ENCODE measurements at regions not wholly inside any gene's neighbourhood (a gene's known extent, or its start where the extent isn't known, plus 50 kb on each side); places are given as distances from the start of the nearest gene placed in this dataset.

DNA sequence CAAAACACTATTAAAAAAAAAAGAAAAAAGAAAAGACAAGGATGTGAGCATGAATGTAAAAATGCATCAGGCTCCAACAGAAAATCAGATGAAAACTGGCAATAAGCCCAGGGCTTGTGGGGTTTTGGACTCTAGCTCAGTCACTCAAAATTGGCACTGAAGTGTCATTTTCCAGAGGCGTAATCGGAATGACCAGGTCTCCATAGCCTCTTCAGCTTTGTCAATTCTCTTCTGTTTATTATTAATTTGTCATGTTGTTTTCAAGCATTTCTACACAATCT is 137.2 kb upstream of the TRHDE start:
- intact Hi-C loops (cut with DNase I; ENCODE audit: low total_unique reads) = no loop called here
- no peaks in the 10 kb centered on the region for H3K36me3 ChIP-seq
- 74 to 85% (median 75%) methylated on average over 2 of the region's 2 CpGs for WGBS, 5 donors

DNA sequence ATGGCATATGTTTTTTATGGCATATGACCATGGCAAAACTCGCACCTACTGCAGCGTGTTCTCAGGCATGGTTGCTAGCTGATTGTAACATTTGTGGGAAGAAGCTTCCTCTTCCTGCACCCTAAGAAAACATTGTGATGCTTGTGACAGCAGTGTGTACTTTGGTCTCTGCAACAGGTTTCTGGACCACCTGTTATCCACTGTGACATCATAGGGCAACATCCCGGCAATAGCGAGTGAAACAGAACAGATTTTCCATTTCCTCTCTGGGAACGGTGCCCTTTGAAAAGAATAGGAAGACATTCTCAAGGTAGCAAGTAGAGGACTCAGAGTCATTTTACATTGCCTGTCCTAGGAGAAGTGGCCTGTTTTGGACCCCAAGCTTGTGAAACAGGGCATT is 135.4 kb upstream of the TRHDE start:
- Histone ChIP-seq H3K9me3 (no peaks in the 10 kb centered on the region), H3K36me3 (no peaks in the 10 kb centered on the region), H3K4me1 (no peaks in the 10 kb centered on the region), H3K4me3 (no peak overlapping the region), H3K27ac (no peak overlapping the region), H3K27me3 (replicated peaks in 1 of 7) (no peaks in the 10 kb centered on the region)
- 80 to 86% (median 84%) methylated on average over 5 of the region's 5 CpGs for WGBS, 5 donors
- no peak for DNase-seq
- TF ChIP-seq, protein P1, sequence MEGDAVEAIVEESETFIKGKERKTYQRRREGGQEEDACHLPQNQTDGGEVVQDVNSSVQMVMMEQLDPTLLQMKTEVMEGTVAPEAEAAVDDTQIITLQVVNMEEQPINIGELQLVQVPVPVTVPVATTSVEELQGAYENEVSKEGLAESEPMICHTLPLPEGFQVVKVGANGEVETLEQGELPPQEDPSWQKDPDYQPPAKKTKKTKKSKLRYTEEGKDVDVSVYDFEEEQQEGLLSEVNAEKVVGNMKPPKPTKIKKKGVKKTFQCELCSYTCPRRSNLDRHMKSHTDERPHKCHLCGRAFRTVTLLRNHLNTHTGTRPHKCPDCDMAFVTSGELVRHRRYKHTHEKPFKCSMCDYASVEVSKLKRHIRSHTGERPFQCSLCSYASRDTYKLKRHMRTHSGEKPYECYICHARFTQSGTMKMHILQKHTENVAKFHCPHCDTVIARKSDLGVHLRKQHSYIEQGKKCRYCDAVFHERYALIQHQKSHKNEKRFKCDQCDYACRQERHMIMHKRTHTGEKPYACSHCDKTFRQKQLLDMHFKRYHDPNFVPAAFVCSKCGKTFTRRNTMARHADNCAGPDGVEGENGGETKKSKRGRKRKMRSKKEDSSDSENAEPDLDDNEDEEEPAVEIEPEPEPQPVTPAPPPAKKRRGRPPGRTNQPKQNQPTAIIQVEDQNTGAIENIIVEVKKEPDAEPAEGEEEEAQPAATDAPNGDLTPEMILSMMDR (IDR thresholded peaks at IDR 0.05 in 8 of 11, conservative IDR thresholded peaks at IDR 0.05 in 3 of 11) = no peak
- TF ChIP-seq POLR2A (IDR thresholded peaks at IDR 0.05) (no peak), POLR2AphosphoS5 (IDR thresholded peaks at IDR 0.05) (no peak)
- intact Hi-C loops (cut with DNase I; ENCODE audit: low total_unique reads) = no loop called here

More for the DNA sequence above, 137.2 kb upstream of the TRHDE start:
- no peak for DNase-seq
- Histone ChIP-seq H3K27ac (no peak overlapping the region), H3K4me3 (no peak overlapping the region), H3K9me3 (no peaks in the 10 kb centered on the region), H3K4me1 (no peaks in the 10 kb centered on the region), H3K27me3 (replicated peaks in 1 of 7) (no peaks in the 10 kb centered on the region)
- TF ChIP-seq POLR2A (IDR thresholded peaks at IDR 0.05) = no peak
- TF ChIP-seq POLR2AphosphoS5 (IDR thresholded peaks at IDR 0.05) = no peak
- TF ChIP-seq, protein P1 (IDR thresholded peaks at IDR 0.05 in 8 of 11, conservative IDR thresholded peaks at IDR 0.05 in 3 of 11) = no peak

DNA sequence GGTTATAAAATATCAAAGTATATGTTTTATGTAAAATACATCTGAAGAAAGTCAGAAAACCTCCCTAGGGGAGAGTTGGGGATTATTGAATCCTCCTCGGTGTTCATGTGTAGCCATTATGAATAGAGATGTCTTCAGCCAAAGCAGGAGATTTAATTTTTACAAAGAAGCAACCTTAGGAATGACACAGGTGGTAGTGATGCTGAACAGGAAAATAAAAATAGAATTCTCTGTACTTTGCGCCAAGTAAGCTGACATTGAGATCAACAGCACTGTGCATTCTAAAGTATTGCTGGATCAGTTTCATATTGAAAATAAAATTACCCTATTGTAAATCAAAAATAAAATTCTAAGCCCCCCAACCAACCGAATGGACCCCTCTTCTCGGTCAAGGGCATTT is 132.8 kb upstream of the TRHDE start:
- H3K4me3 ChIP-seq = no peak overlapping the region
- 78 to 86% (median 83%) methylated on average over 4 of the region's 4 CpGs for WGBS, 5 donors
- H3K27me3 ChIP-seq (replicated peaks in 1 of 7) = no peaks in the 10 kb centered on the region
- no peaks in the 10 kb centered on the region for H3K4me1 ChIP-seq
- no peak overlapping the region for H3K27ac ChIP-seq
- intact Hi-C loops (cut with DNase I; ENCODE audit: low total_unique reads) = no loop called here
- TF ChIP-seq POLR2A (IDR thresholded peaks at IDR 0.05) = no peak
- no peak for DNase-seq
- peaks cover 0 to 6% (median 0%) of the 10 kb centered on the region in 8 donors for H3K9me3 ChIP-seq
- H3K36me3 ChIP-seq = no peaks in the 10 kb centered on the region

DNA sequence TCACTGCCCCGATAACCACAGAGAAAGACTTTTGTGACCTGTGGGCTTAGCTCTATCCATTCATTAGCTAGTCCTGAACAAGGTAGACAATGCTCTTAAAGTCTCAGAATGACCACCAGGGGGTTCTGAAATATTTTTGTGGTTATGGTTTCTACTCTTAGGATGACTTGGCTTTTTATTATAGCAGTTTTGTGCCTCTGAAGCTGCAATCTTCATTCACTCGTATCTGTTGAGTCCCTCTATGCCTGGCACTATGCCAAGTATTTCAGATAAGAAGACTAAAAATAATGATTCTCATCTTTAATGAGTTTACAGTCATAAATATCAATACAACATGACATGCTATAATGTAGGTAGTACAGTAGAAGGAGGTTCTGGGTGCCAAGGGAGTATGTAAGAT is 130.8 kb upstream of the TRHDE start:
- WGBS, 5 donors = 44 to 63% (median 51%) methylated on average over 2 of the region's 2 CpGs
- intact Hi-C loops (cut with DNase I; ENCODE audit: low total_unique reads) = no loop called here
- no peaks in the 10 kb centered on the region for H3K4me1 ChIP-seq
- peaks cover 0 to 6% (median 0%) of the 10 kb centered on the region in 8 donors for H3K9me3 ChIP-seq
- H3K4me3 ChIP-seq = no peak overlapping the region
- no peak for TF ChIP-seq POLR2AphosphoS5 (IDR thresholded peaks at IDR 0.05)
- TF ChIP-seq POLR2A (IDR thresholded peaks at IDR 0.05) = no peak
- TF ChIP-seq, protein P1 (IDR thresholded peaks at IDR 0.05 in 8 of 11, conservative IDR thresholded peaks at IDR 0.05 in 3 of 11) = no peak
- H3K27me3 ChIP-seq (replicated peaks in 1 of 7) = no peaks in the 10 kb centered on the region
- H3K36me3 ChIP-seq = no peaks in the 10 kb centered on the region
- H3K27ac ChIP-seq = no peak overlapping the region
- DNase-seq = no peak

DNA sequence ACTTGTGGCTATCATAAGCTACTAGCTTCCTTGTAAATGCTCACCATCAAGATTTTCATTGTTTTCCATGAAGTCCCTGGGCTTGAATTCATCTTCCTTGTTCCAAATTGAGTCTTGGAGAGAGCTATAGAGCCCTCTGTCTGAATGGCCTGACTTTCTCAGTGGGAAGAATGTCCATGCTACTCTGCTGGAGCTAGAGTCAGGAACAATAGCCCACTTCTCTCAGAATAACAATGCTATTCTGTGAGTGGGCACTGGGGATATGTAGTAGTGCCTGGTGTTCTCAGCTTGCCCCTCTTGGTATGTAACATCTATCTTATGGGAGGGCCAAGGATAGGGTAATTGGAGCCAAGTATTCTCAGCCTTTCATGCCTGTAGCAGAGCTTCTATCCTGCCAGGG is 127.6 kb upstream of the TRHDE start:
- intact Hi-C loops (cut with DNase I; ENCODE audit: low total_unique reads) = no loop called here
- no peak overlapping the region for H3K4me3 ChIP-seq
- H3K4me1 ChIP-seq = no peaks in the 10 kb centered on the region
- no peak for DNase-seq
- no peaks in the 10 kb centered on the region for H3K36me3 ChIP-seq
- H3K27ac ChIP-seq = no peak overlapping the region
- no peaks in the 10 kb centered on the region for H3K27me3 ChIP-seq (replicated peaks in 1 of 7)
- H3K9me3 ChIP-seq = peaks cover 0 to 6% (median 0%) of the 10 kb centered on the region in 8 donors
- TF ChIP-seq POLR2A (IDR thresholded peaks at IDR 0.05) = no peak
- TF ChIP-seq, protein P1 (IDR thresholded peaks at IDR 0.05 in 8 of 11, conservative IDR thresholded peaks at IDR 0.05 in 3 of 11) = no peak
- TF ChIP-seq POLR2AphosphoS5 (IDR thresholded peaks at IDR 0.05) = no peak

All from spleen (tissue), 11 donors.